K562 (cell line): ENCODE measurements at regions not wholly inside any gene's neighbourhood (a gene's known extent, or its start where the extent isn't known, plus 50 kb on each side); places are given as distances from the start of the nearest gene placed in this dataset.

Experiments used
- ATAC-seq: fragments of 200-7000 bp; cut with Tn5 transposase; 3 replicates; pipeline ENCODE4 v1.9.1; 2020; ENCODE audit warnings: moderate library complexity
- BruUV-seq: library from RNA; stranded (reverse); fragments of 400-500 nt; replicated peaks from 2 replicates; lab custom pipeline; 2021; lab: Mats Ljungman, UMichigan
- CTCF ChIA-PET: fragments of 300-600 bp; formaldehyde crosslinking; extraction: SDS; loops from one replicate; lab custom pipeline; 2021; ENCODE audit warnings: low intra/inter-chr PET ratio; lab: Yijun Ruan, JAX
- POLR2A ChIA-PET: fragments of 300-600, 350-650 bp; sonication (Branson Sonifier 250); formaldehyde crosslinking; extraction: SDS; loops from one replicate; lab custom pipeline; 2021; ENCODE audit warnings: antibody characterized with exemption, inconsistent platforms; lab: Yijun Ruan, JAX
- DNase-seq, 4 experiments: peaks; one replicate each; pipeline versions ENCODE4 v3.0.0 to v3.0.0-alpha.2; 2011 to 2018; ENCODE audit warnings: low spot score in 3 of 4, mixed read lengths in 3 of 4; ENCODE audit errors: extremely low read depth in 1 of 4
- FAIRE-seq: peaks from 2 replicates; lab custom pipeline; 2011; peaks lifted over from hg19 to GRCh38; lab: Jason Lieb, UNC
- H2AFZ ChIP-seq: 2 replicates; pipeline ENCODE4 v1.6.0; 2011; ENCODE audit warnings: low read depth, low read length, control low read depth, inconsistent platforms
- H3K27ac ChIP-seq: fragments of 200-600 bp; 3 replicates; pipeline ENCODE4 v1.8.0; 2011; ENCODE audit warnings: low read depth, mild to moderate bottlenecking, control low read depth, inconsistent platforms, low read length, moderate library complexity, mixed read lengths; ENCODE audit errors: extremely low read depth
- H3K27me3 ChIP-seq, 2 experiments: fragments of 300-600 bp in 1 of 2; 2 replicates in 1 of 2; 3 replicates in 1 of 2; pipeline versions ENCODE4 v1.6.0 to v1.8.0; 2011; ENCODE audit warnings: inconsistent platforms in 2 of 2, low read length in 2 of 2, mild to moderate bottlenecking in 1 of 2, mixed read lengths in 1 of 2, moderate library complexity in 1 of 2; ENCODE audit not compliant: control insufficient read depth in 2 of 2, insufficient read depth in 2 of 2
- H3K36me3 ChIP-seq: fragments of 300-600 bp; 3 replicates; pipeline ENCODE4 v1.8.0; 2011; ENCODE audit warnings: mild to moderate bottlenecking, low read length, inconsistent platforms; ENCODE audit not compliant: control insufficient read depth, insufficient read depth
- H3K4me1 ChIP-seq, 2 experiments: fragments of 200-600 bp in 1 of 2; replicated peaks in 1 of 2; 2 replicates in 1 of 2; 3 replicates in 1 of 2; pipeline versions ENCODE4 v1.5.1 to v1.8.0; 2011; ENCODE audit warnings: inconsistent platforms in 2 of 2, low read length in 2 of 2, mild to moderate bottlenecking in 1 of 2, mixed read lengths in 1 of 2, moderate library complexity in 1 of 2; ENCODE audit not compliant: control insufficient read depth in 2 of 2, insufficient read depth in 2 of 2
- H3K4me2 ChIP-seq: 2 replicates; pipeline ENCODE4 v1.6.1; 2011; ENCODE audit warnings: low read length, control low read depth, inconsistent platforms, mixed read lengths; ENCODE audit not compliant: insufficient read depth
- H3K4me3 ChIP-seq: fragments of 200-600 bp; sonication (generic), shearing (Covaris generic); 2 replicates; pipeline ENCODE4 v1.5.1; 2016; ENCODE audit warnings: control low read depth, inconsistent platforms
- H3K79me2 ChIP-seq: fragments of 200-600 bp; 3 replicates; pipeline ENCODE4 v1.8.0; 2011; ENCODE audit warnings: low read length, inconsistent platforms; ENCODE audit not compliant: control insufficient read depth, insufficient read depth
- H3K9ac ChIP-seq, 2 experiments: 2 replicates each; pipeline versions ENCODE4 v1.6.0 to v1.6.1; 2011; ENCODE audit warnings: low read depth in 2 of 2, low read length in 2 of 2, control low read depth in 1 of 2, inconsistent platforms in 1 of 2, mild to moderate bottlenecking in 1 of 2, mixed read lengths in 1 of 2; ENCODE audit not compliant: insufficient read depth in 1 of 2
- H3K9me1 ChIP-seq: one replicate; pipeline ENCODE4 v1.6.0; 2011; ENCODE audit warnings: inconsistent platforms, mild to moderate bottlenecking, low read length, moderate library complexity; ENCODE audit not compliant: control insufficient read depth, insufficient read depth
- H3K9me3 ChIP-seq: replicated peaks from 2 replicates; pipeline ENCODE4 v1.5.1; 2011; ENCODE audit warnings: low read depth, low read length, inconsistent platforms; ENCODE audit not compliant: control insufficient read depth, insufficient read depth
- H4K20me1 ChIP-seq: replicated peaks from 2 replicates; pipeline ENCODE4 v1.6.1; 2011; ENCODE audit warnings: low read length, inconsistent platforms, mixed read lengths; ENCODE audit not compliant: control insufficient read depth, insufficient read depth
- NFRKB ChIP-seq: fragments of 450-650 bp; IDR thresholded peaks from 2 replicates; pipeline ENCODE4 v1.6.1; 2016; ENCODE audit warnings: low read depth
- NR3C1 ChIP-seq: sonication (generic); formaldehyde crosslinking; IDR thresholded peaks from 2 replicates; pipeline ENCODE4 v1.8.1; 2022; ENCODE audit warnings: missing genetic modification reagents
- PCBP2 ChIP-seq: fragments of 200-400 bp; formaldehyde crosslinking; IDR thresholded peaks from 2 replicates; pipeline ENCODE4 v1.6.1; 2018; ENCODE audit warnings: low read length, low read depth, mild to moderate bottlenecking, moderate library complexity; ENCODE audit not compliant: poor library complexity, severe bottlenecking
- RBBP5 ChIP-seq: fragments of 200-600 bp; sonication (generic); IDR thresholded peaks from 2 replicates; pipeline ENCODE4 v1.6.1; 2012; ENCODE audit warnings: borderline replicate concordance, mild to moderate bottlenecking, low read length, control low read depth, inconsistent platforms; ENCODE audit not compliant: insufficient read depth, poor library complexity, severe bottlenecking
- ZBTB7A ChIP-seq: IDR thresholded peaks from 2 replicates; pipeline ENCODE4 v1.6.1; 2011; ENCODE audit warnings: low read depth, mild to moderate bottlenecking, low read length, moderate library complexity, borderline replicate concordance; ENCODE audit not compliant: control insufficient read depth
- ZBTB9 ChIP-seq: fragments of 450-650 bp; formaldehyde crosslinking; IDR thresholded peaks from 2 replicates; pipeline ENCODE4 v1.4.0; 2020; ENCODE audit warnings: mild to moderate bottlenecking, moderate library complexity
- ZFP36 ChIP-seq: fragments of 150-350 bp; IDR thresholded peaks from 2 replicates; pipeline ENCODE4 v1.6.1; 2018; ENCODE audit warnings: low read length, low read depth; ENCODE audit not compliant: partially characterized antibody
- ZNF133 ChIP-seq: fragments of 250-450 bp; sonication (Bioruptor Pico); IDR thresholded peaks from 2 replicates; pipeline ENCODE4 v1.4.0; 2020; ENCODE audit warnings: mild to moderate bottlenecking
- ZZZ3 ChIP-seq: fragments of 450-650 bp; IDR thresholded peaks from 2 replicates; pipeline ENCODE4 v1.6.1; 2016; ENCODE audit warnings: antibody characterized with exemption, mild to moderate bottlenecking, moderate library complexity
- WGBS: fragments of 100-300 bp; shearing (Covaris generic); methylation state at CpG from one replicate; pipeline ENCODE4 v1.1.6; 2016; ENCODE audit warnings: low coverage, mixed read lengths; ENCODE audit not compliant: insufficient coverage; ENCODE audit errors: missing lambda C conversion rate; 5-methylcytosine and 5-hydroxymethylcytosine counted together
- in situ Hi-C: fragments of 300-500 bp; cut with MboI; formaldehyde crosslinking; loops from 4 replicates; pipeline ENCODE4 v1.15.0; 2018; ENCODE audit warnings: inconsistent platforms, mixed read lengths
- intact Hi-C: fragments of 100-400 bp; cut with micrococcal nuclease; formaldehyde crosslinking; loops from 2 replicates; pipeline ENCODE4 v1.14.2; 2022
- TF ChIP-seq, protein P1 (sequence below): fragments of 450-650 bp; IDR thresholded peaks from 2 replicates; pipeline ENCODE4 v1.6.1; 2017; ENCODE audit warnings: antibody characterized with exemption

GRCh38 chr19:30708416-30709178, 336.4 kb downstream of the ZNF536 start (continued):
- TF ChIP-seq, protein P1, sequence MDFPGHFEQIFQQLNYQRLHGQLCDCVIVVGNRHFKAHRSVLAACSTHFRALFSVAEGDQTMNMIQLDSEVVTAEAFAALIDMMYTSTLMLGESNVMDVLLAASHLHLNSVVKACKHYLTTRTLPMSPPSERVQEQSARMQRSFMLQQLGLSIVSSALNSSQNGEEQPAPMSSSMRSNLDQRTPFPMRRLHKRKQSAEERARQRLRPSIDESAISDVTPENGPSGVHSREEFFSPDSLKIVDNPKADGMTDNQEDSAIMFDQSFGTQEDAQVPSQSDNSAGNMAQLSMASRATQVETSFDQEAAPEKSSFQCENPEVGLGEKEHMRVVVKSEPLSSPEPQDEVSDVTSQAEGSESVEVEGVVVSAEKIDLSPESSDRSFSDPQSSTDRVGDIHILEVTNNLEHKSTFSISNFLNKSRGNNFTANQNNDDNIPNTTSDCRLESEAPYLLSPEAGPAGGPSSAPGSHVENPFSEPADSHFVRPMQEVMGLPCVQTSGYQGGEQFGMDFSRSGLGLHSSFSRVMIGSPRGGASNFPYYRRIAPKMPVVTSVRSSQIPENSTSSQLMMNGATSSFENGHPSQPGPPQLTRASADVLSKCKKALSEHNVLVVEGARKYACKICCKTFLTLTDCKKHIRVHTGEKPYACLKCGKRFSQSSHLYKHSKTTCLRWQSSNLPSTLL = no peak

DNA sequence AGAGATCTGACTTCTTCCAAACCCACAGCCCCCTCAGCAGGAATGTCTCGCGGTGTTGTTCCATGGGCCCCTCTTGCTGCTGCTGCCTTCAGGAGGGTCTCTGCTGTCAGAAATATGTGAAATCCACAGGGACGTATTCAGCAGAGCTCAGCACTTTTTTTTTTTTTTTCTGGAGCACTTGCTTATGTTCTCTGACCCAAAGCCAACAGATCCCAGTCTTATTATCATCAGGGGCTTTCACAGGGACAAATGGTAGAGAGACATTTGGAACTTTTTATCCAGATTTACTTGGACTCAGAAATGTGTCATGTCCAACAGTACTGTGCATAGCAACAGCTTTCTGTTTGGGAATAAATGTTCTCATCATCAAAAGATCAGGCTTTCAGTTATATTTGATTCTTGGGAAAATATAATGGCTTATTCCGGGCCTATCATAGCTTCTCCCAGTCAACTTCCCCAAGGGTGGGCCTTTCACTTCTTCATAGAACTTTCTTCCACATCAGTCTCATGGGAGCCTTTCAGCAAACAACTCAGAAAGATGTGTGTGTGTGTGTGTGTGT, 332.7 kb downstream of the ZNF536 start:
- Histone ChIP-seq H2AFZ (no peak overlapping the region), H3K9me1 (no peaks in the 10 kb centered on the region), H3K27ac (no peak overlapping the region), H3K4me1 (no peaks in the 10 kb centered on the region), H4K20me1 (no peaks in the 10 kb centered on the region), H3K9me3 (no peaks in the 10 kb centered on the region), H3K27me3 (peaks cover 0 to 7% of the 10 kb centered on the region in 2 experiments; a peak in 2 of 5 replicates), H3K4me3 (no peak overlapping the region), H3K4me2 (no peak overlapping the region), H3K9ac (no peak overlapping the region), H3K36me3 (no peaks in the 10 kb centered on the region), H3K79me2 (no peaks in the 10 kb centered on the region)
- TF ChIP-seq RBBP5 = no peak
- TF ChIP-seq ZBTB9 = no peak
- no peak for TF ChIP-seq ZFP36
- no peak for TF ChIP-seq NR3C1 (CRISPR knock-in tag)
- no peak for TF ChIP-seq PCBP2
- TF ChIP-seq ZNF133 (CRISPR knock-in tag) = no peak
- TF ChIP-seq ZBTB7A = no peak
- TF ChIP-seq NFRKB = no peak
- no peak for TF ChIP-seq ZZZ3
- ATAC-seq (no peak), DNase-seq (no peak), FAIRE-seq (no peak)
- 4% methylated on average over 2 of the region's 4 CpGs for WGBS
- CTCF ChIA-PET = no interaction called here
- intact Hi-C loops = no loop called here
- BruUV-seq = no TSS peak
- POLR2A ChIA-PET = interaction anchor here (0.7 kb wide), 1 partner anchor 12 kb away, joined by 3 read pairs; no protein-coding TSS in a partner anchor
- in situ Hi-C loops = no loop called here
